IPS-20b (cell line): ENCODE measurements at regions not wholly inside any gene's neighbourhood (a gene's known extent, or its start where the extent isn't known, plus 50 kb on each side); places are given as distances from the start of the nearest gene placed in this dataset.

Source experiments
- H3K27ac ChIP-seq: one replicate; pipeline ENCODE4 v1.5.1; 2013; ENCODE audit warnings: low read length
- H3K27me3 ChIP-seq: 2 replicates; pipeline ENCODE4 v1.6.1; 2013; ENCODE audit warnings: mild to moderate bottlenecking, low read length, inconsistent platforms; ENCODE audit not compliant: insufficient read depth
- H3K36me3 ChIP-seq: 2 replicates; pipeline ENCODE4 v1.6.1; 2013; ENCODE audit warnings: low read depth, mild to moderate bottlenecking, inconsistent platforms, low read length, moderate library complexity; ENCODE audit not compliant: insufficient read depth
- H3K4me1 ChIP-seq: 2 replicates; pipeline ENCODE4 v1.6.1; 2013; ENCODE audit warnings: mild to moderate bottlenecking, control low read depth, inconsistent platforms, low read length, moderate library complexity; ENCODE audit not compliant: insufficient read depth
- H3K4me3 ChIP-seq: 2 replicates; pipeline ENCODE4 v1.5.1; 2013; ENCODE audit warnings: mild to moderate bottlenecking, low read length, inconsistent platforms
- H3K9ac ChIP-seq: 2 replicates; pipeline ENCODE4 v1.6.1; 2013; ENCODE audit warnings: low read depth, mild to moderate bottlenecking, inconsistent platforms, low read length, moderate library complexity
- H3K9me3 ChIP-seq: 2 replicates; pipeline ENCODE4 v1.6.1; 2013; ENCODE audit warnings: mild to moderate bottlenecking, low read depth, low read length, inconsistent platforms; ENCODE audit not compliant: insufficient read depth

- Histone ChIP-seq H3K36me3 (no peaks in the 10 kb centered on the region), H3K9ac (no peak overlapping the region), H3K4me1 (no peaks in the 10 kb centered on the region), H3K27ac (no peak overlapping the region), H3K27me3 (no peaks in the 10 kb centered on the region), H3K4me3 (no peak overlapping the region), H3K9me3 (peaks cover 5% of the 10 kb centered on the region; the same call in 1 of the 2 replicates)
These were observed 66.1 kb upstream of the GALNT15 start for GRCh38 chr3:16108424-16108823.

- Histone ChIP-seq H3K4me3 (no peak overlapping the region), H3K36me3 (no peaks in the 10 kb centered on the region), H3K9ac (no peak overlapping the region), H3K27ac (no peak overlapping the region), H3K27me3 (no peaks in the 10 kb centered on the region), H3K4me1 (no peaks in the 10 kb centered on the region), H3K9me3 (peaks cover 5% of the 10 kb centered on the region; the same call in 1 of the 2 replicates)
These were observed 64.6 kb upstream of the GALNT15 start for GRCh38 chr3:16109929-16110328.

- no peaks in the 10 kb centered on the region for H3K4me1 ChIP-seq
- no peaks in the 10 kb centered on the region for H3K27me3 ChIP-seq
- H3K9me3 ChIP-seq: peaks cover 5% of the 10 kb centered on the region; the same call in 1 of the 2 replicates
These were observed 61.5 kb upstream of the GALNT15 start for GRCh38 chr3:16112910-16113504.

GRCh38 chr3:16113704-16114103 lies 60.8 kb upstream of the GALNT15 start:
- H3K9ac ChIP-seq: no peak overlapping the region
- no peak overlapping the region for H3K27ac ChIP-seq
- no peak overlapping the region for H3K4me3 ChIP-seq
- peaks cover 5% of the 10 kb centered on the region; the same call in 1 of the 2 replicates for H3K9me3 ChIP-seq
- H3K36me3 ChIP-seq: no peaks in the 10 kb centered on the region
- no peaks in the 10 kb centered on the region for H3K27me3 ChIP-seq
- H3K4me1 ChIP-seq: no peaks in the 10 kb centered on the region

More at GRCh38 chr3:16112910-16113504, 61.5 kb upstream of the GALNT15 start:
- Histone ChIP-seq H3K9ac (no peak overlapping the region), H3K36me3 (no peaks in the 10 kb centered on the region), H3K4me3 (no peak overlapping the region), H3K27ac (no peak overlapping the region)

- H3K4me1 ChIP-seq: no peaks in the 10 kb centered on the region
- H3K9me3 ChIP-seq: peaks cover under 1% of the 10 kb centered on the region; the same call in 1 of the 2 replicates
- H3K9ac ChIP-seq: no peak overlapping the region
- no peaks in the 10 kb centered on the region for H3K36me3 ChIP-seq
- H3K27me3 ChIP-seq: no peaks in the 10 kb centered on the region
- H3K4me3 ChIP-seq: no peak overlapping the region
- no peak overlapping the region for H3K27ac ChIP-seq
These were observed 60.1 kb upstream of the GALNT15 start for GRCh38 chr3:16114429-16114828.

GRCh38 chr3:16114930-16115329 lies 59.5 kb upstream of the GALNT15 start:
- Histone ChIP-seq H3K27ac (no peak overlapping the region), H3K4me1 (no peaks in the 10 kb centered on the region), H3K36me3 (no peaks in the 10 kb centered on the region), H3K27me3 (no peaks in the 10 kb centered on the region), H3K4me3 (no peak overlapping the region), H3K9ac (no peak overlapping the region), H3K9me3 (no peaks in the 10 kb centered on the region)

GRCh38 chr3:16118396-16118795 lies 56.1 kb upstream of the GALNT15 start:
- Histone ChIP-seq H3K27ac (no peak overlapping the region), H3K36me3 (no peaks in the 10 kb centered on the region), H3K4me1 (no peaks in the 10 kb centered on the region), H3K9me3 (no peaks in the 10 kb centered on the region), H3K4me3 (no peak overlapping the region), H3K27me3 (no peaks in the 10 kb centered on the region), H3K9ac (no peak overlapping the region)

- Histone ChIP-seq H3K27ac (no peak overlapping the region), H3K4me1 (no peaks in the 10 kb centered on the region), H3K9me3 (no peaks in the 10 kb centered on the region), H3K27me3 (no peaks in the 10 kb centered on the region), H3K36me3 (no peaks in the 10 kb centered on the region), H3K4me3 (no peak overlapping the region), H3K9ac (no peak overlapping the region)
These were observed 54.6 kb upstream of the GALNT15 start for GRCh38 chr3:16119887-16120286.

- H3K4me3 ChIP-seq: no peak overlapping the region
- no peak overlapping the region for H3K27ac ChIP-seq
- no peaks in the 10 kb centered on the region for H3K9me3 ChIP-seq
- no peaks in the 10 kb centered on the region for H3K36me3 ChIP-seq
- H3K9ac ChIP-seq: no peak overlapping the region
- H3K27me3 ChIP-seq: no peaks in the 10 kb centered on the region
- no peaks in the 10 kb centered on the region for H3K4me1 ChIP-seq
These were observed 53.1 kb upstream of the GALNT15 start for GRCh38 chr3:16121391-16121790.

- H3K9ac ChIP-seq: no peak overlapping the region
- no peaks in the 10 kb centered on the region for H3K9me3 ChIP-seq
- no peak overlapping the region for H3K4me3 ChIP-seq
- H3K27me3 ChIP-seq: no peaks in the 10 kb centered on the region
- no peaks in the 10 kb centered on the region for H3K36me3 ChIP-seq
- H3K4me1 ChIP-seq: no peaks in the 10 kb centered on the region
- H3K27ac ChIP-seq: no peak overlapping the region
These were observed 52.3 kb upstream of the GALNT15 start for GRCh38 chr3:16122155-16122554.

GRCh38 chr3:16122661-16123060 lies 51.8 kb upstream of the GALNT15 start:
- H3K9ac ChIP-seq: no peak overlapping the region
- H3K4me3 ChIP-seq: no peak overlapping the region

GRCh38 chr3:16124636-16125035 lies 49.8 kb upstream of the GALNT15 start:
- H3K9ac ChIP-seq: no peak overlapping the region
- H3K4me1 ChIP-seq: no peaks in the 10 kb centered on the region
- H3K4me3 ChIP-seq: no peak overlapping the region
- no peaks in the 10 kb centered on the region for H3K9me3 ChIP-seq
- H3K36me3 ChIP-seq: no peaks in the 10 kb centered on the region
- H3K27me3 ChIP-seq: no peaks in the 10 kb centered on the region
- no peak overlapping the region for H3K27ac ChIP-seq

More at GRCh38 chr3:16122661-16123060, 51.8 kb upstream of the GALNT15 start:
- Histone ChIP-seq H3K27ac (no peak overlapping the region), H3K4me1 (no peaks in the 10 kb centered on the region), H3K9me3 (no peaks in the 10 kb centered on the region), H3K36me3 (no peaks in the 10 kb centered on the region), H3K27me3 (no peaks in the 10 kb centered on the region)
